Erythroblast (primary cell): ENCODE measurements at regions not wholly inside any gene's neighbourhood (a gene's known extent, or its start where the extent isn't known, plus 50 kb on each side); places are given as distances from the start of the nearest gene placed in this dataset.

Experiments
- GATA1 ChIP-seq: IDR thresholded peaks from 2 replicates; pipeline ENCODE4 v1.6.1; 2011; ENCODE audit warnings: low read depth, mild to moderate bottlenecking, control low read depth, low read length, moderate library complexity
- POLR2A ChIP-seq: IDR thresholded peaks from 2 replicates; pipeline ENCODE4 v1.6.1; 2011; ENCODE audit warnings: mild to moderate bottlenecking, low read length

DNA sequence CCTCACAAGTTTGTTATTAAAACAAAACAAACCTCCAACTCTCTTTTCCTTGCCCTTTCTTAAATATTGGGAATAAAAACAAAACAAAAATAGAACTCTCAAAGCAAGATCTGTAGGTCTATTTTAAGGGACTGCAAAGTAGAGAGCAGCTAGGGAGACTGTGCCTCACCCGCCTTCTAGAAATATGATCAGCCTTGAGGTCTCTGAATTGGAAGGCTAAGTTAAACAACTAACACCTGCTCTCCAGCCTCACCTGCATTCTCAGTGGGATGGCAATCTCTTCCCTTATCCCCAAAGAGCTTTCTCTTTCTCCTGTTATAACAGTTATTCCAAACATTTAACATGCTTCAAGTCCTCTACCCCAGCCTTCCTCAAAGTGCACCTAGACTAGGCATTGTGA is 75.5 kb upstream of the TNR start:
- no peak for TF ChIP-seq POLR2A
- no peak for TF ChIP-seq GATA1
